Memory B cell (primary cell): ENCODE measurements at regions not wholly inside any gene's neighbourhood (a gene's known extent, or its start where the extent isn't known, plus 50 kb on each side); places are given as distances from the start of the nearest gene placed in this dataset.

ENCODE experiments used
- ATAC-seq: fragments of 150-1000 bp; cut with Tn5 transposase; 2 replicates; pipeline ENCODE4 v1.10.0; 2021; ENCODE audit warnings: low read depth, mild to moderate bottlenecking, moderate library complexity
- DNase-seq, 2 donors: peaks; one replicate each; pipeline ENCODE4 v3.0.0; 2022; ENCODE audit warnings: low spot score in 2 of 2
- H3K27ac Mint-ChIP-seq: one replicate; pipeline ENCODE4 v1.8.0; 2022; ENCODE audit warnings: mild to moderate bottlenecking, moderate library complexity, mixed read lengths
- H3K27me3 Mint-ChIP-seq: one replicate; pipeline ENCODE4 v1.8.0; 2022; ENCODE audit warnings: mixed read lengths
- H3K36me3 Mint-ChIP-seq: one replicate; pipeline ENCODE4 v1.8.0; 2022; ENCODE audit warnings: mild to moderate bottlenecking, mixed read lengths
- H3K4me1 Mint-ChIP-seq: one replicate; pipeline ENCODE4 v1.8.0; 2022; ENCODE audit warnings: mixed read lengths
- H3K4me3 Mint-ChIP-seq: one replicate; pipeline ENCODE4 v1.8.0; 2022; ENCODE audit warnings: mild to moderate bottlenecking, moderate library complexity, mixed read lengths
- H3K9me3 Mint-ChIP-seq: one replicate; pipeline ENCODE4 v1.8.0; 2022; ENCODE audit warnings: mixed read lengths

DNA sequence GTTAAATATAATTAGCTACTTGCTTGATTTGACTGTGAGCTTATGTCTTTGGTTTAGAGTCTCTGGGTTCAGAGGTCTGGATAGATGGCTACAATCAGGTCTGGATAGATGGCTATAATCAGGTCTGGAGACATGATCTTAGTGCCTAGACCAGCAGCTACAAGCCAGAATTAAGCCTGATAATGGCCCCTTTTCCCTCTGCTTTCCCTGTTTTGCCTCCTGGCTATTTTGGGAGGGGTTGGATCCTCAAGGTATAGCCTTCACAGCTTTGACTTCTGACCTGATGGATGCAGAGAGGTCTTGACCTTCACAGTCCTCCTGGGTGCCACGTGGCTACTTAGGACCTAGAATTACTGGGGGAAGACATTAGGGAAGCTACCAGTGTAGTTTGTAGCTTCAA lies 877.7 kb downstream of the GALC start:
- Mint-ChIP-seq H3K27me3 (no peaks in the 10 kb centered on the region), H3K27ac (no peak overlapping the region), H3K9me3 (peaks cover 3% of the 10 kb centered on the region), H3K4me1 (no peaks in the 10 kb centered on the region), H3K4me3 (no peak overlapping the region), H3K36me3 (no peaks in the 10 kb centered on the region)
- no peak for ATAC-seq
- DNase-seq, result no peak

DNA sequence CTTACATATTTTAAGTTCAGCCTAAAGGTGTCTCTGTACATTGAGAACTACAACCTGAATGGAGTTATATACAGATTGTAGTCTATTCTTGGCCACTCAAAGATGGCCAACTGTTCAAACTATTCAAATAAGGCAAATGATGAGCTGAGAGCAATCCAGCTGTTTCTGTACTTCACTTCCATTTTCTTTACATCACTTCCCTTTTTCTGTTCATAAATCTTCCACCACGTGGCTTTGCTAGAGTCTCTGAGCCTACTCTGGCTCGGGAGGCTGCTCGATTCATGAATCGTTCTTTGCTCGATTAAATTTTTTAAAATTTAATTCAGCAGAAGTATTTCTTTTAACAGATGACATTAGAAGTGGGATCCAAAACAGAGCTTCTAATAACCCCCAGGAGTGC lies 879.7 kb downstream of the GALC start:
- no peak for ATAC-seq
- H3K27me3 Mint-ChIP-seq, result no peaks in the 10 kb centered on the region
- no peaks in the 10 kb centered on the region for H3K4me1 Mint-ChIP-seq
- no peak for DNase-seq
- H3K9me3 Mint-ChIP-seq, result peaks cover 2% of the 10 kb centered on the region
- H3K27ac Mint-ChIP-seq, result no peak overlapping the region
- H3K36me3 Mint-ChIP-seq, result no peaks in the 10 kb centered on the region
- no peak overlapping the region for H3K4me3 Mint-ChIP-seq

DNA sequence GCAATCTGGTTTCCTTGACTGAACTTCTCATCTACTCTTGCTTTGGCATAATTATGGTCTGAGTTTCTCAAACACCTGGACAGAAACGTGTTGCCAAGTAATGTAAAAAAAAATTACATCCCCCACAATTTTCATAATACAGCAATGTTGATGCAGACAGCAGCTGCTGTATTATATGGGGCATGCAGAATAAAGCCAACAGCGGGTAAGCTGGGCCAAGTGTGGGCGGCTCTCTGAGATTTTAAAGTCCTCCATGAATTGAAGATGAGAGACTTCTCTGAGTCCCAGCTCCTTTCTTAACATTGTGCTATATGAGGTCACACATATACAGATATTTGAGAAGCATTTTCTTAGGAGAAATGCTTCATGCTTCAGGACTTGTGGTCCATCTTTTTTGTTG lies 881.2 kb downstream of the GALC start:
- H3K27ac Mint-ChIP-seq, result no peak overlapping the region
- H3K4me3 Mint-ChIP-seq, result no peak overlapping the region
- peaks cover 4% of the 10 kb centered on the region for H3K9me3 Mint-ChIP-seq
- no peaks in the 10 kb centered on the region for H3K4me1 Mint-ChIP-seq
- DNase-seq (no peak), ATAC-seq (no peak)
- H3K27me3 Mint-ChIP-seq, result no peaks in the 10 kb centered on the region
- H3K36me3 Mint-ChIP-seq, result no peaks in the 10 kb centered on the region

- Mint-ChIP-seq H3K27me3 (no peaks in the 10 kb centered on the region), H3K9me3 (peaks cover 4% of the 10 kb centered on the region)
These were observed 881.9 kb downstream of the GALC start for GRCh38 chr14:87111126-87111525.

DNA sequence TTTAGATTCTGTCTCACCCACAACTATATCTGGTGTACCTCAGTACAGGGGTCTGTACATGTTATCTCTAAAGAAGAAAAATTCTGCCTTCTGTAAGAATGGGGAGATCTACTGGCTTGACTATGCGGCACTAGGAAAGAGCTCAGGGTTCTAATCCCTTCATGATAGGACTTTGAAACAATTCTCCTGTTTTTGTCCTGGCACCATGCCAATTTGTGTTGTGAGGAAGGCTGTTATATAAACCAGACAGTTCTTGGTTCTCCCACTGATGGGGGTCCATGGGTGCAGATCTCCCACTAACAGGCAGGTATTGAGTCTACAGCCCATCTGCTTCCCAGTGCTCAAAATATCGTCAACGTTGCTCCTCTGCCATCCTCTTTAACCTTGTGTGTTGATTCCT lies 883.7 kb downstream of the GALC start:
- Mint-ChIP-seq H3K36me3 (no peaks in the 10 kb centered on the region), H3K27me3 (no peaks in the 10 kb centered on the region), H3K27ac (no peak overlapping the region), H3K9me3 (peaks cover 4% of the 10 kb centered on the region), H3K4me1 (no peaks in the 10 kb centered on the region), H3K4me3 (no peak overlapping the region)
- ATAC-seq (no peak), DNase-seq (no peak)

More at GRCh38 chr14:87111126-87111525, 881.9 kb downstream of the GALC start:
- Mint-ChIP-seq H3K36me3 (no peaks in the 10 kb centered on the region), H3K4me3 (no peak overlapping the region), H3K4me1 (no peaks in the 10 kb centered on the region), H3K27ac (no peak overlapping the region)
- DNase-seq (no peak), ATAC-seq (no peak)

GRCh38 chr14:87108726-87109125 lies 884.3 kb downstream of the GALC start:
- H3K9me3 Mint-ChIP-seq, result peaks cover 4% of the 10 kb centered on the region
- H3K4me1 Mint-ChIP-seq, result no peaks in the 10 kb centered on the region
- no peak for DNase-seq
- H3K36me3 Mint-ChIP-seq, result no peaks in the 10 kb centered on the region
- H3K4me3 Mint-ChIP-seq, result no peak overlapping the region
- H3K27ac Mint-ChIP-seq, result no peak overlapping the region
- H3K27me3 Mint-ChIP-seq, result no peaks in the 10 kb centered on the region
- ATAC-seq, result no peak

DNA sequence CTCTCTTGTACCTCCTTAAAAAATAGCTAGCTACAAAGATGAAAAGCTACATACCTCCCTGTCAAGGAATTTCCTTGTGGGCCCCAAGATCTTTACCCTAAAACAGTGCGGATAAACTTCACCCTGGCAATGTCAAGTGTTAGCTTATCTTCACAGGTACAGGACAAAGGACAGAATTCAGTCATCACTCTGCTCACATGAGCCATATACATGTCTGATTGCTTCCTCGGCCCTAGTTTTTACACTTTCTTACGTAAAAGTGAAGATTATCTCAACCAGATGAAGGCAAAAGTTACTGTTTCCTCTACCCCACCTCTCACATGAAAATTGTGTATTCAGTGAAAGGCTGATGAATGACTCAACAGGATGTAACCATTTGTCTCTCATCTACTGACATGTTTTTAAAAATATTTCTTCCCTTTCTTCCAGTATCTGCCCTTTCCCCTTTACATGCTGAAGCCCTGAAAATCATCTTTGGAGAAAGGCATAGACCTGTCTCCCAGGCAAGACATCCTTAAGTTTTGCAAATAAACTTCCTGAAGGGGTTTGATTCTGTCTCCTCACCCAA lies 890.1 kb downstream of the GALC start:
- Mint-ChIP-seq H3K4me3 (no peak overlapping the region), H3K27me3 (no peaks in the 10 kb centered on the region), H3K4me1 (no peaks in the 10 kb centered on the region), H3K9me3 (peaks cover 14% of the 10 kb centered on the region), H3K27ac (no peak overlapping the region), H3K36me3 (no peaks in the 10 kb centered on the region)
- ATAC-seq (no peak), DNase-seq (no peak)

DNA sequence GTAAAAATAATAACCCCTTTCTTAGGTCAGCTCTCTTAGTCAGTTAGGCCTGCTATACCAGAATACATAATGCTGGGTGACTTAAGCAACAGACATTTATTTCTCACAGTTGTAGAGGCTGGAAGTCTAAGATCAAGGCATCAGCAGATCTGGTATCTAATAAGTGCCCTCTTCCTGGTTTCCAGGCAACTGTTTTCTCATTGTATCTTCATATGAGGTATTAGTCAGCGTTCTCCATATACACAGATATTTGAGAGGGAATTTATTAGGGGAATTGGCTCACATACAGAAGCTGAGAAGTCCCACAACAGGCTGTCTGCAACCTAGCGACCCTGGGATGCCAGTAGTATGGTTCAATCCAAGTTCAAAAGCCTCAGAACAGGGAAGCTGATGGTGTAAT lies 896.0 kb downstream of the GALC start:
- Mint-ChIP-seq H3K27me3 (no peaks in the 10 kb centered on the region), H3K4me1 (no peaks in the 10 kb centered on the region), H3K27ac (no peak overlapping the region), H3K9me3 (peaks cover 9% of the 10 kb centered on the region), H3K36me3 (no peaks in the 10 kb centered on the region), H3K4me3 (no peak overlapping the region)
- DNase-seq, result no peak
- ATAC-seq, result no peak

DNA sequence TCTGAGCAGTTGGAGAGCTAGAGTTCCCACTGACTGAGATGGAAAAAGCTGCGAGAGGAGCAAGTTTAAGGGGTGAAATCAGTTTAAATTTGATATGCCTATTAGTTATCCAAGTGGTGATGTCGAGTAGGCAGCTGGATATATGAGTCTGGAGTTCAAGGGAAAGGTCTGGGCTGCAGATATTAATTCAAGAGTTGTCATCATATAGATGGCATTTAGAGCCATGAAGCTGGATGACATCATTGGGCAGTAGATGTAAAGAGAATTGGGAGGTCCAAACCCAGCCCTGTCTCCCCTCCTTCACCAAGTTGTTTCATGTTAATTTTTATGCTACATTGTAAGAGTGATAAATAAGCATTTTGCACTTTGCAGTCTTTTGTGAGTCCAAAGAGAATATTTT lies 898.1 kb downstream of the GALC start:
- Mint-ChIP-seq H3K36me3 (no peaks in the 10 kb centered on the region), H3K9me3 (peaks cover 6% of the 10 kb centered on the region), H3K4me1 (no peaks in the 10 kb centered on the region), H3K27ac (no peak overlapping the region), H3K4me3 (no peak overlapping the region), H3K27me3 (no peaks in the 10 kb centered on the region)
- no peak for ATAC-seq
- no peak for DNase-seq

DNA sequence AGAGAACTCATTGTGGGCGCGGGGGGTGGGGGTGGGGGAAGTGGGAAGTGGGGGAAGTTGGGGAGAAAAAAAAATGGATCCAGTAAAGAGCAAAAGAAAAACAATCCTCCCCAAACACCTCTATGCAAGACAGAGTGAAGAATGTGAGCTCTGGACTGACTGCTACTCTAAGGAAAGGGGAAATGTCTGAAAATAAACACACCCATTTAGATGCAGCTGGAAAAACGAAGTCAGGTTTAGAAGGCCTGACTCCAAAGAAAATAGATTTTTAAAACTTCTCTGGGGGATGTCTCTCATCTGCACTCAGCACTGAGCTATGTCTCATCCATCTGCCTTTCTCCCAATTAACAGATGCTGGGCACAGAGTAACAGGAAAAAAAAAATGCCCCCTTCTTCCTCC lies 904.4 kb downstream of the GALC start:
- Mint-ChIP-seq H3K4me3 (no peak overlapping the region), H3K36me3 (no peaks in the 10 kb centered on the region), H3K4me1 (no peaks in the 10 kb centered on the region), H3K27ac (no peak overlapping the region), H3K27me3 (no peaks in the 10 kb centered on the region), H3K9me3 (peaks cover 3% of the 10 kb centered on the region)
- no peak for DNase-seq
- no peak for ATAC-seq

DNA sequence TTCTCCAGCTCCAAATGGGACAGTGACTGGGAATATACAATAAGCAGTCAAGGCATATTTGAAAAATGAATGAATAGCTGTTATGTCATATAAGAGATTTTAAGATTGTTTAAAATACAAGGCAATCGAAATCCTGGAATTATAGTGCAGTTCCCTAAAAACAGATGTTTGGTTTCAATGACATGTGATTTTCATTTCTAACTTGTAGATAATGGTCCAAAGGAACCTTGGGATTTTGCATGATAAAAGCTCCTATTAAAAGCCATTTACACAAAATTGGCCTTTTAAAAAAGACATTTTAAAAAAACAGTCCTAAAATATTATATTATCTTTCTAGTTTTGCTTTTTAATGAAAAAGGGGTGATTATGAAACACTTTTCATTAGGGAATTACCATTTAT lies 905.1 kb downstream of the GALC start:
- Mint-ChIP-seq H3K4me3 (no peak overlapping the region), H3K36me3 (no peaks in the 10 kb centered on the region), H3K4me1 (no peaks in the 10 kb centered on the region), H3K9me3 (peaks cover 2% of the 10 kb centered on the region), H3K27me3 (no peaks in the 10 kb centered on the region), H3K27ac (no peak overlapping the region)
- DNase-seq (no peak), ATAC-seq (no peak)

- Mint-ChIP-seq H3K27me3 (peaks cover 1% of the 10 kb centered on the region), H3K27ac (no peak overlapping the region), H3K36me3 (no peaks in the 10 kb centered on the region), H3K9me3 (peaks cover 5% of the 10 kb centered on the region), H3K4me3 (no peak overlapping the region), H3K4me1 (no peaks in the 10 kb centered on the region)
- DNase-seq (no peak), ATAC-seq (no peak)
These were observed 908.1 kb downstream of the GALC start for GRCh38 chr14:87084908-87085307.

DNA sequence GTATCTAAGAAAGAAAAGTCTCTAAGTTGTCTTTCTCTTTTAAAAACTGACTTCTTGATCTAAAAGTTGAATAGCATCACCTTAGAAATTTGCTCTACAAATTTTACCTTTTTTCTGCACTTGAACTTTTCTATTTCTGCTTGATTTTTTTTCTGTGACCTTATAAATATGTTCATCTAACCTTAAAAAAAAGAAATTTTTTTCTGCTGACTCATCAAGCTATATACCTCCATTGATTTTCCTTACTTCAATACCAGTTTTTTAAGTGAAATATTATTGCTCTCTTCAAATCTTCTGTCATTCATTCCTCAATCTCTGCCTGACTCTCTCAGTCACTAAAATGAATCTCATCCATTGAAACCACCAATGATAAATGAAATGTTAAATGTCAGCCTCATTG lies 910.1 kb downstream of the GALC start:
- ATAC-seq (no peak), DNase-seq (no peak)
- no peaks in the 10 kb centered on the region for H3K36me3 Mint-ChIP-seq
- H3K9me3 Mint-ChIP-seq, result peaks cover 9% of the 10 kb centered on the region
- H3K27me3 Mint-ChIP-seq, result peaks cover 1% of the 10 kb centered on the region
- no peaks in the 10 kb centered on the region for H3K4me1 Mint-ChIP-seq
- H3K27ac Mint-ChIP-seq, result no peak overlapping the region
- H3K4me3 Mint-ChIP-seq, result no peak overlapping the region

DNA sequence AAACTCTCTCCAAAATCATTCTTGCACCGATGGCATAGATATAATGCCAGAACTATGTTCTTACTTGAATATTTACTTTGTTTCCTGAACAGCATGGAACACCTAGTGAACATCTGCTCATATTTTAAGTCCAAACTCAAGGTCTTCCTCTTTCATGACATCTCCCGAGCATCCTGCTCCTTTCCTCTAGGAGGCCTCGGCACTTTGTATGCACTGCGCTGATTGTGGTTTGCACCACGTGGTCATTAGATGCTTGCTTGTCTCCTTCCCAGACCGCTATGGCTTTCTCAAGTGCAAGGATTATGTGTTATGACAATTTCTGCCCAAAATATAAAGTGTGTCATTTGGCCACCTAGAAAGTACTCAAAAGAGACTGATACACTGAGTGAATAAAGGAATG lies 912.0 kb downstream of the GALC start:
- Mint-ChIP-seq H3K27me3 (peaks cover 1% of the 10 kb centered on the region), H3K27ac (no peak overlapping the region)

GRCh38 chr14:87080146-87080545 lies 912.8 kb downstream of the GALC start:
- DNase-seq (no peak), ATAC-seq (no peak)
- H3K4me1 Mint-ChIP-seq, result no peaks in the 10 kb centered on the region
- H3K36me3 Mint-ChIP-seq, result no peaks in the 10 kb centered on the region
- H3K27ac Mint-ChIP-seq, result no peak overlapping the region
- no peak overlapping the region for H3K4me3 Mint-ChIP-seq
- peaks cover 10% of the 10 kb centered on the region for H3K9me3 Mint-ChIP-seq
- H3K27me3 Mint-ChIP-seq, result peaks cover 1% of the 10 kb centered on the region

More for the DNA sequence above, 912.0 kb downstream of the GALC start:
- Mint-ChIP-seq H3K9me3 (peaks cover 9% of the 10 kb centered on the region), H3K4me1 (no peaks in the 10 kb centered on the region), H3K4me3 (no peak overlapping the region), H3K36me3 (no peaks in the 10 kb centered on the region)
- no peak for DNase-seq
- no peak for ATAC-seq
